Femur (tissue), 1 donor: ENCODE measurements at regions not wholly inside any gene's neighbourhood (a gene's known extent, or its start where the extent isn't known, plus 50 kb on each side); places are given as distances from the start of the nearest gene placed in this dataset.

Source experiments
- DNase-seq: peaks from one replicate; pipeline ENCODE4 v3.0.0-alpha.2; 2017

GRCh38 chr15:87347806-87348515 lies 908.6 kb downstream of the NTRK3 start:
- no peak for DNase-seq

DNA sequence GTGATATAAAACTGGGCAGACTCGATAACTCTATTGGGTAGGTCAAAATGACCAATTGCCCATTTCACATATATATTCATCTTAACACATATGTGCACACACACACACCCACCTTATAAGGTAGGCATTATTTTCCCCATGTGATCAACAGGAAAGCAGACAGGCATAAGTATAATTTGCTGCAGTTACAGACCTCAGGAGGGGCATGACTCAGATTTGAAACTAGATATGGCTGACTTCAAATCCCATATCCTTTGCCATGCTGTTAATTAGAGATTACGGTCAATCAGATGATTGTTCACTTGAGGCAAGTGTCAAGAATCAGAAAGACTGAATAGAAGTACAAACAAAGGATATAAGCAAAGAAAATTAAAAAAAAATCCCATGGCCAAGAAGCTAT lies 910.6 kb downstream of the NTRK3 start:
- no peak for DNase-seq

DNA sequence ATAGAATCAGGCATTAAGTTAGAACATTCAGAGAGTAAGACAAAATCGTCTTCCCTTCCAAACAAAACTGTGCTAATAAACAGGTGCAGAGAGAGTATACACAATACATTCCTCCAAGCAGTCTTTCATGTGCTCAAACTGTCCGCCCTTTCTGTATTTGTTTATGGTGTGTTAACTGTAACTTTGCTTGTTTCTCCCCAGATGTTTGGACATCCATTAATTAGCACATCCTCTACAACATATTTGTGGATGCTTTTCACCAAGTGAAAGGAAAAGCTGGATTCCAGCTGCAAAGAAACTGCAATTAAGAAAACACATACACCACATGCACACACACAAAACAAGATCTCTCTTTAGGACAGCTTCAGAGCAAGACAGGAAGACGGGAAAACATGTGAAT lies 912.6 kb downstream of the NTRK3 start:
- no peak for DNase-seq

GRCh38 chr15:87340370-87340769 lies 916.2 kb downstream of the NTRK3 start:
- DNase-seq: no peak

DNA sequence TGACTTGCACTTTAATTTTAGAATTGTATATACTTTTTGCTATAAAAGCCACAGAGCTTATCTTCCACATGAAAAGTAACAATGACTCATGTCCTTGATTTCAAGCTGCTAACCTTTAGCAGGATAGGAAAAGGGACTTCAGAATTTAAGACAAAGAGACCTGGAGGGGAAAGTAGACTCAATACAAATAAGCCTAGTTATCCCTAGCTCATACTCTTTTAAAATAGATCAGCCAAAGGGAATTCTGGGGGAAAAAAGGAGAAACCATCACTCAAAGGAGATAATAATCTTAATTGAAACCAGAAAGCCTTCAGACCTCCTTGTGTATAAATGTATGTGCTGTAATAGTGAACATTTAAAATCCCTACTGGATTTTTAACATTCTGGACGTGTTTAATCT lies 930.3 kb downstream of the NTRK3 start:
- no peak for DNase-seq

GRCh38 chr15:87322870-87323269 lies 933.7 kb downstream of the NTRK3 start:
- DNase-seq: no peak

DNA sequence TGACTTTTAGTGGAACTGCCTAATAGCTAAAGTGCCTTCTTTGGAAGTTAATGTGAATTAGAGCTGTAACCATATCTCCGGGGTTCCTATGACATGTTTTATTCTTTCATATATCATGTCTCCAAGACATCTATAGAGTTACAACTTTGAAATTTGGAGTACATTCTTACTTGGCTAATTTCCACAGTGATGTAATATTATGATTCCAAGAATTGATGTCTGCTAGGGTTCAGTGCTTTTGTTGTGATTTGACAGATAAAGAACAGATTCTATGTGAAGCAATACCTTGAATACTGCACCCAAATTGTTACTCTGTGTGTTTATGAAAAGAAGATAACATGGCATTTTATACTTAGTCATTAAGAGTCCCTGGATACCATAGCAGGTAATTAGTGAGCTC lies 934.3 kb downstream of the NTRK3 start:
- DNase-seq: no peak

DNA sequence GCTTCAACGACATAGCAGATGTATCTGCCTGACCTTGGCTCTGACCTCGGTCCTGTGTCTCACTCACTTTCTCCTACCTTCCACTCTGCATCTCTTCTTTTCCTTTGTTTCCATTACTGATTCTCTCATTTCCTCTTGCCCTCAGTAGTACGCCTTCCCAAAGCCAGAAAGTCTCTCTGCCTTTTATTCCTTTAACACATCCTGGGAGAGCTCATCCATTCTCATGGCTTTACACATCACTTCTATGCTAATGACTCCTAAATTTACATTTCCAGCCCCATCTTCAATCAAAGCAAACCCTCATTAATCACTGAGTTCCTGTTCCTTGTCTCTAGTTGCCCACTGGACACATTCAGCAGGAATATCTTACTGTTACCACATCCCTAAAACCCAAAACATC lies 938.6 kb downstream of the NTRK3 start:
- DNase-seq: no peak

- no peak for DNase-seq
Observed at GRCh38 chr15:87312221-87312620, 944.3 kb downstream of the NTRK3 start.

GRCh38 chr15:87300146-87300545 lies 956.4 kb downstream of the NTRK3 start:
- no peak for DNase-seq

- DNase-seq: no peak
Observed at GRCh38 chr15:87294854-87295253, 961.7 kb downstream of the NTRK3 start.

- DNase-seq: no peak
Observed at GRCh38 chr15:87293031-87293430, 963.5 kb downstream of the NTRK3 start.

GRCh38 chr15:87287156-87287555 lies 969.4 kb downstream of the NTRK3 start:
- no peak for DNase-seq

- no peak for DNase-seq
Observed at GRCh38 chr15:87269566-87269965, 987.0 kb downstream of the NTRK3 start.

DNA sequence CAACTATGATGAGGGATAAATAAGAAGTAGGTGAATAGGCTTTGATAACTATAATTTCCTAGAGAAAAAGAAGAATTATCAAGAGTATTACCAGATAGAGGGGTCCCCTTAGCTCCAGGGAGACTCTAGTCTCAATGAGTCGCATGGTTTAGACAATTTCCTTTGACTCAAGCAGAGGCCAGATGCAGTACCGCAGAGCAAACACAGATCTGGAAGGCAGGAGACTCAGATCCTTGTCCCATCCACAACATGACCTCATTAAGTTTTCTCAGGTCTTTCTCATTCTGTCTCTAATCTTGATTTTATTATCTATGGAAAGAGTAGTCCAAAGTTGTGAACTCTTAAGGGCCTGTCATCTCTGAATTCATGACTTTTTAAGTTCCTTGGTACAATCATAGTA lies 987.9 kb downstream of the NTRK3 start:
- no peak for DNase-seq

GRCh38 chr15:87267798-87268197 lies 988.7 kb downstream of the NTRK3 start:
- DNase-seq: no peak

DNA sequence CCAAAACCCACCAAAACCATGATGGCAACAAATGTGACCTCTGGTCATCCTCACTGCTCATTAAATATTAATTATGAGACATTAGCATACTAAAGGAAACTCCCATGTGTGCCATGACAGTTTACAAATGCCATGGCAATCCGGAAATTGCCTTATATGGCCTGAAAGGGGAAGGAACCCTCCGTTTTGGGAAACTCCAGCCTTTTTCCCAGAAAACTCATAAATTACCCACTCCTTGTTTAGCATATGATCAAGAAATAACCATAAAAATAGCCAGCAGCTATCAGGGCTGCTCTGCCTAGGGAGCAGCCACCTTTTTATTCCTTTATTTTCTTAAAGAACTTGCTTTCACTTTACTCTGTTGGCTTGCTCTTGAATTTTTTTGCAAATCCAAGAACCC lies 992.7 kb downstream of the NTRK3 start:
- DNase-seq: no peak

DNA sequence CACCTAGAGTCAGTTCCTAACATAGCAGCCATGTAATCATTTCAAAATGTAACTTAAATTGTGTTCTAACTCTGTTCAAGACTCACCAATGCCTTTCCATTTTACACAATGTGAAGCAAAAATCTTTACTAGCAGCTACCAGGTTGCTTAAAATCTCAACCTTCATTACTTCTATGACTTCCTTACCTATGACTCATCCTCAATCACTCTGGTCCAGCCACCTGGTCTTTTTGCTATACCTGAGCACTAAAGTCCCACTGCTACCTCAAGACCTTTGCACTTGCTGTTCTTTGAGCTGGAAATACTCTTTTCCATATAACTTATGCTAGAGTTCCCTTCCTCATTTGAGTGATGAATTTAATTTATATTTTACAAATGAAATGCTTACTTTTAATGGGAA lies 993.2 kb downstream of the NTRK3 start:
- DNase-seq: no peak

DNA sequence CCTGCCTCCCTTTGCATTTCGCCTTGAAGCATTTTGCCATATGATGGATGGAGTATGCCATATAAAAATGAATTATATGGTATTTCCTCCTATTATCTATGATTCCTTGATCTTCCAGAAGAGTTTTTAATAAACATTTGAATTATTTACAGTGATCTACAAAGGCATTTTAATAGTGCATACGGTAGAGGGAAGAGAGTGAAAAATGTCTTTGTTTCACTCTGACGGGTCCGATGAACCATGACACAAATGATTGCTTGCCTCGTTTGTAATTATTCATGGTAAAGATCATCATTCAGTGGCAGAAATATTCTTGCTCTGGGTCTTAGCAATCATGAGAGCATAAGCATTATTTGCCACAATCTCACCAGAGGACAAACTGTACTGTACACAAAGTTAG lies 1010.9 kb downstream of the NTRK3 start:
- no peak for DNase-seq

DNA sequence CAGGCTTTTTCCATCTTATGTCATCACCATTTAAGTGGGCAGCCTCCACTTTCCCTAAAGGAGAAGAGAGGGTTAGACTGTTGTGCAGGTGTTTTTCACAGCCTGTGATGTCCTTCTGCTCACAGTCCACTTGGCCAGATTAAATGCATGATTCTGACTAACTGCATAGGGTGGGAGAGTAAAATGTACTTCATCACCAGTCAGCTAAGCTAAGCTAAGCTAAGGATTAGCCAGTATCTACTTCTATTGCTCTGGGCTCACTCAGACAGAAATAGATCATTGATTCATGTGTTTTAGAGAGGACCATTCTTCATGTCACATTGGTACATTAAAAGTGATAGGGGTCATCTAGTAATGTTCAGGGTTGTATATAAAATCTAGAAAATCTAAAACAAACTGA lies 1013.1 kb downstream of the NTRK3 start:
- no peak for DNase-seq

DNA sequence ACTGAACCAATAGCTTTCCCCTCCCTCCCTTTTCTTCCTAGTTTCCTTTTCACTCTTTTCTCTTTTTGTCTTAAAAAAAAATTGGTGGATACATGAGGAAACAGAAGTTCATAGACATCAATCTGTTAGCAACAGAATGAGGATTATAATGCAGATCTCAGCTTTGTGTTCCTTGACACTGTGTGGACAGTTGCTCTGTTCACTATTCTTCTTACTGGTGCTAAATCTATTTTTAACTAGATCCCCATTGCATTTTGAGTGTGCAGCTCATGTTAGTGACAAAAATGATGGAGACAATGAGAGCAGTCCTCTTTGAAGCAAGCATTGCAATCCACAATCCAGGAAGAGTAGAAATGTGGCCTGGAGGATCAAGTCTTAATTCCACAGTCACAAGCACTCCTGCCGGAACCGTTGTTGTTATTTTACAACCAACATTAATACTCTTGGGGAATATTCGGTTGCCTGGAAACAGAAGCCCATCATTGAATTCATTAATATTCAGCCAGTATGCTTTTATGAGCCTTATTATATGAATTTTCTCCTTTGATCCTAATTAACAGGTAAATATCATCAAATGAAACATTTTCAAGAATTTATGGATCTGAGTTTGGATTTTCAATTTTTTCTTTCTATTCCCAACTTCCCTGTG lies 1016.8 kb downstream of the NTRK3 start:
- DNase-seq: no peak

DNA sequence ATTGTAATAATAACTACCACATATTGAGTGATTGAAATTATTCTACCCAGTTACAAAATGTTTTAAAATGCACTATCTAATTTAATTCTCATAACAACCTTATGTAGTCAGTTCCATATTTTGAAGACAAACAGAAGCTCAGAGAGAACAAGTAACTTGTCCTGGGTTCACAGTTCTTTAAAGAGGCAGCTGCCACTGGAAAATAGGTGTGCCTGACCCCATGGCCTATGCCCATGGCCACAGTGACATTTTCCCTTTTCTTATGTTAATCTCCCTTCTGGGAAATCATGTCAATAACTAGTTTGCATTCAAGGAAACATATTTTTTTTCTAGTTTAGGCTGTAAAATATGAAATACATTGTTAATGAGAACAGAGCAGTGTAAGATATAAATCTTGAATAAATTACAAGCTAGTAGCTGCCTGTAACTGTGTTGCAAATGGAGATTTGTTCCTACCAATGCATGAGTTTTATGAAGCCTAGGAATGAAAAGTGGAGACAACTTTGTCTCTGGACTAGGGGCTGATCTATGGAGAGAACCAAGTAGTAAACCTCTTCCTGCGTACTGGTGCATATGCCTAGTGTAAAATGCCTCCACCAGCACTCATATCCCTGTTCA lies 1018.0 kb downstream of the NTRK3 start:
- no peak for DNase-seq

DNA sequence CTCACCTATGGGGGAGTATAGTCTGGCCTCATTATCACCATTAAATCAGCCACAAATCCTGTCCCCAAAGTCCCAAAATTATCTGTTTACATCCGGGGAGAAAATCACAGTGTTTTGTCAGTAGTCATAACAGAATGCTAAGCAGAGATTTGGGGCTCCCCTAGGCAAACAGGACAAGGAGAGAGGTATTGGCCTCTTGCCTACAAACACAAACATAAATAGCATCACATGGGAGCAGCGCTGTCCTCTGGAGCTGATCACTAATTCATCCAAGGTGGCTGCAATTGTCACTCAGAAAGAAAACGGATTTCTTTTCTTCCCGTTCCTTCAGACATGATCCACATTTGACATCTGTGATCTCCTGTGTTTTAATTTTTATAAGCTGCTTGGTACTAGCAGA lies 1028.1 kb downstream of the NTRK3 start:
- DNase-seq: no peak

- DNase-seq: no peak
Observed at GRCh38 chr15:87227846-87228245, 1028.7 kb downstream of the NTRK3 start.

GRCh38 chr15:87225436-87225835 lies 1031.1 kb downstream of the NTRK3 start:
- DNase-seq: no peak
